ENCODE measurements at regions not wholly inside any gene's neighbourhood (a gene's known extent, or its start where the extent isn't known, plus 50 kb on each side); places are given as distances from the start of the nearest gene placed in this dataset.

DNA sequence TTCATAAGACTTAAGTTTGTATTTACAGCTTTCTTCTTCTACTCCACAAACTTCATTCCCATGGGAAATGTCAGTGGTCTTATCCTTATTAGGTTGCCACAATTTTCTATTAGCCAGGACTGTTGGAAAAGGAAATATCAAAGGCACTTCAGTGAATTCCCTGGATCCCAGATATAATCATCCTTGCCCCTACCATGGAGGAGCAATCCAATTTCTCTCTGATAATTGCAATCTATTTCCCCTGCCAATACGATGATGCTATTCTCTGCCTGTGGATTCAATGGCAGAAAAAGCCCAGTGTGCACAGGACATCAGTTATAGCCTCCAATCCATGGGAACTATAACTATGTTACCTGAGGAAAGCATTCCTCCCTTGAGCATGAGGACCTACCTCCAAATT is 536.4 kb upstream of the UBE2E2 start:
- Histone ChIP-seq H3K36me3 (ENCODE audit: control insufficient read depth in 2 of 4, insufficient read depth in 4 of 4, low read length in 3 of 4) (no peaks in the 10 kb centered on the region), H3K23me2 (ENCODE audit: low read depth, low read length) (no peaks in the 10 kb centered on the region), H2BK5ac (ENCODE audit: low read depth, low read length) (no peak overlapping the region), H3K4me1 (replicated peaks in 1 of 4; ENCODE audit: control insufficient read depth in 3 of 4, insufficient read depth in 4 of 4, low read length in 3 of 4) (no peaks in the 10 kb centered on the region), H2BK20ac (ENCODE audit: low read length) (no peak overlapping the region), H4K20me1 (replicated peaks in 1 of 2; ENCODE audit: control insufficient read depth in 1 of 2, insufficient read depth in 2 of 2, low read length in 2 of 2) (no peaks in the 10 kb centered on the region), H3K27ac (ENCODE audit: low read depth, low read length) (no peak overlapping the region), H2AFZ (ENCODE audit: low read length) (no peak overlapping the region), H4K5ac (ENCODE audit: insufficient read length, low read depth, low read length) (no peak overlapping the region), H3K9me3 (ENCODE audit: insufficient read depth in 2 of 2, low read depth in 1 of 2, low read length in 1 of 2) (no peaks in the 10 kb centered on the region), H3K79me2 (ENCODE audit: control insufficient read depth in 1 of 2, insufficient read depth in 2 of 2, low read length in 2 of 2) (no peaks in the 10 kb centered on the region), H2BK12ac (ENCODE audit: low read depth, low read length) (no peak overlapping the region), H3K18ac (ENCODE audit: extremely low read depth, low read length) (no peak overlapping the region), H4K8ac (ENCODE audit: extremely low read depth, insufficient read depth, low read length) (no peak overlapping the region), H3K4me3 (ENCODE audit: extremely low read depth in 1 of 4, insufficient read depth in 2 of 4, low read depth in 3 of 4, low read length in 4 of 4) (no peak overlapping the region), H4K91ac (replicated peaks; ENCODE audit: insufficient read length, low read length) (no peak overlapping the region), H3K56ac (replicated peaks; ENCODE audit: insufficient read length, low read depth, low read length) (no peak overlapping the region), H3K14ac (ENCODE audit: insufficient read length) (no peak overlapping the region), H2BK120ac (replicated peaks; ENCODE audit: low read depth, low read length) (no peak overlapping the region), H3K27me3 (replicated peaks in 1 of 4; ENCODE audit: control insufficient read depth in 3 of 4, extremely low read depth in 1 of 4, insufficient read depth in 3 of 4, low read length in 3 of 4) (no peaks in the 10 kb centered on the region), H2AK5ac (ENCODE audit: low read depth, low read length) (no peak overlapping the region), H3K79me1 (ENCODE audit: low read depth, low read length) (no peaks in the 10 kb centered on the region), H3K4me2 (ENCODE audit: insufficient read depth in 1 of 2, low read depth in 2 of 2, low read length in 2 of 2) (no peak overlapping the region), H3K4ac (replicated peaks; ENCODE audit: insufficient read length, low read depth, low read length) (no peak overlapping the region), H3K9ac (replicated peaks in 1 of 4; ENCODE audit: extremely low read depth in 1 of 4, low read depth in 3 of 4, low read length in 3 of 4) (no peak overlapping the region), H2BK15ac (ENCODE audit: low read length) (no peak overlapping the region), H3K23ac (ENCODE audit: insufficient read length) (no peak overlapping the region)
- ChIA-PET POLR2A (ENCODE audit: partially characterized antibody) (no interaction called here), CTCF (ENCODE audit: partially characterized antibody) (no interaction called here)
- 0% methylated on average over 1 of the region's 1 CpG; no CpG with 5 or more reads in 1 of the 2 experiments for WGBS, 2 experiments (ENCODE audit: extremely low coverage in 1 of 2, insufficient coverage in 1 of 2, insufficient read length in 1 of 2, insufficient replicate concordance in 2 of 2, low coverage in 1 of 2, low lambda C conversion rate in 2 of 2, missing lambda C conversion rate in 1 of 2)
- TF ChIP-seq CTBP2 (IDR thresholded peaks at IDR 0.05; ENCODE audit: borderline replicate concordance, insufficient read depth, insufficient read length, low read length) (no peak), RFX5 (IDR thresholded peaks at IDR 0.05; ENCODE audit: borderline replicate concordance, low read depth, low read length) (no peak), POLR2AphosphoS5 (IDR thresholded peaks at IDR 0.05; ENCODE audit: low read depth, low read length) (no peak), NANOG (IDR thresholded peaks at IDR 0.05; ENCODE audit: insufficient read depth, low read depth, low read length, poor library complexity, severe bottlenecking) (no peak), EGR1 (IDR thresholded peaks at IDR 0.05; ENCODE audit: borderline replicate concordance, low read depth, low read length) (no peak), CBX5 (IDR thresholded peaks at IDR 0.05; ENCODE audit: low read depth, low read length) (no peak), SRF (IDR thresholded peaks at IDR 0.05; ENCODE audit: low read depth, low read length) (no peak), RAD21 (IDR thresholded peaks at IDR 0.05 in 1 of 2, conservative IDR thresholded peaks at IDR 0.05 in 1 of 2; ENCODE audit: low read depth in 2 of 2, low read length in 2 of 2) (no peak), SP1 (IDR thresholded peaks at IDR 0.05; ENCODE audit: low read depth, low read length) (no peak), E2F6 (IDR thresholded peaks at IDR 0.05) (no peak)
- TF ChIP-seq, protein P1, sequence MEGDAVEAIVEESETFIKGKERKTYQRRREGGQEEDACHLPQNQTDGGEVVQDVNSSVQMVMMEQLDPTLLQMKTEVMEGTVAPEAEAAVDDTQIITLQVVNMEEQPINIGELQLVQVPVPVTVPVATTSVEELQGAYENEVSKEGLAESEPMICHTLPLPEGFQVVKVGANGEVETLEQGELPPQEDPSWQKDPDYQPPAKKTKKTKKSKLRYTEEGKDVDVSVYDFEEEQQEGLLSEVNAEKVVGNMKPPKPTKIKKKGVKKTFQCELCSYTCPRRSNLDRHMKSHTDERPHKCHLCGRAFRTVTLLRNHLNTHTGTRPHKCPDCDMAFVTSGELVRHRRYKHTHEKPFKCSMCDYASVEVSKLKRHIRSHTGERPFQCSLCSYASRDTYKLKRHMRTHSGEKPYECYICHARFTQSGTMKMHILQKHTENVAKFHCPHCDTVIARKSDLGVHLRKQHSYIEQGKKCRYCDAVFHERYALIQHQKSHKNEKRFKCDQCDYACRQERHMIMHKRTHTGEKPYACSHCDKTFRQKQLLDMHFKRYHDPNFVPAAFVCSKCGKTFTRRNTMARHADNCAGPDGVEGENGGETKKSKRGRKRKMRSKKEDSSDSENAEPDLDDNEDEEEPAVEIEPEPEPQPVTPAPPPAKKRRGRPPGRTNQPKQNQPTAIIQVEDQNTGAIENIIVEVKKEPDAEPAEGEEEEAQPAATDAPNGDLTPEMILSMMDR (IDR thresholded peaks at IDR 0.05; ENCODE audit: control extremely low read depth in 1 of 3, insufficient read depth in 1 of 3, low read depth in 1 of 3, low read length in 3 of 3) = no peak
- no peak for FAIRE-seq
- DNase-seq (ENCODE audit: low read depth in 1 of 2, low spot score in 2 of 2) = no peak

All from H1 (cell line).